ENCODE measurements at regions not wholly inside any gene's neighbourhood (a gene's known extent, or its start where the extent isn't known, plus 50 kb on each side); places are given as distances from the start of the nearest gene placed in this dataset.

DNA sequence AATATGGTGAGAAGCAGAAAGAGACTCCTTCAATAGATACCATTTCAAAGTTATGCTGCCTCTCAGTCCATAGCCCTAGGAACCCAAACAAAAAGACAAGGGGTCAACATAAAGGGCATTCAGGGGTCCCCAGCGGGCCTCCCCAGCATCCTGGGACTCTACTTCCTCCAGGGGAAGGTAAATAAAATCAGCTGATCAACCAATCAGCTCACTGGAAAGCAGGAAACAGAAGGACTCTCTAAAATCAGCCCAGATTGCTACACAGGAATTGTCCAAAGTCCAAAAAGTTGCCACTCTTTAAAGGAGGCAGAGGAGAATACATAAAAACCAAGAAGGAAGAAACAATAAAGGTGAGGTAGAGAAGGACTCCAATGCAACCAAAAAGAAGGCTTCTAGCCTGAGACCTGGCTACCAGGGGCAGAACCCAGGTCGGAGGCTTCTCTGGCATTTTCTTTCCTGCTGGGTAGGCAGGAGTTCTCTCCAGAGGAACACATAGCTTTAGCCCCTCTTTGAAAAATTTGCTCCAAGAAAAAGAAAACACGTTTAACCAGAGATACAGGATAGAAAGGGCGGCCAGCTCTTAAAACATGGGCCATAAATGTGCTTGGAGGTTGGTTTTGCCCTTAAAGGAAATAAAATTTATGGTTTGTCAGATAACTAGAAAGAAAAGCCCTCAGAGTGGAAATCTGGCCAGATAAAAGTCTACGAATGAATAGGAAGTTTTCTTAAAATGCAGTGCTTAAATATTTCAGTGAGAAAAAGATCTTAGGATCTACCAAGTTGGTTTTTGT is 404.6 kb downstream of the SOX9 start:
- TF ChIP-seq, protein P1, sequence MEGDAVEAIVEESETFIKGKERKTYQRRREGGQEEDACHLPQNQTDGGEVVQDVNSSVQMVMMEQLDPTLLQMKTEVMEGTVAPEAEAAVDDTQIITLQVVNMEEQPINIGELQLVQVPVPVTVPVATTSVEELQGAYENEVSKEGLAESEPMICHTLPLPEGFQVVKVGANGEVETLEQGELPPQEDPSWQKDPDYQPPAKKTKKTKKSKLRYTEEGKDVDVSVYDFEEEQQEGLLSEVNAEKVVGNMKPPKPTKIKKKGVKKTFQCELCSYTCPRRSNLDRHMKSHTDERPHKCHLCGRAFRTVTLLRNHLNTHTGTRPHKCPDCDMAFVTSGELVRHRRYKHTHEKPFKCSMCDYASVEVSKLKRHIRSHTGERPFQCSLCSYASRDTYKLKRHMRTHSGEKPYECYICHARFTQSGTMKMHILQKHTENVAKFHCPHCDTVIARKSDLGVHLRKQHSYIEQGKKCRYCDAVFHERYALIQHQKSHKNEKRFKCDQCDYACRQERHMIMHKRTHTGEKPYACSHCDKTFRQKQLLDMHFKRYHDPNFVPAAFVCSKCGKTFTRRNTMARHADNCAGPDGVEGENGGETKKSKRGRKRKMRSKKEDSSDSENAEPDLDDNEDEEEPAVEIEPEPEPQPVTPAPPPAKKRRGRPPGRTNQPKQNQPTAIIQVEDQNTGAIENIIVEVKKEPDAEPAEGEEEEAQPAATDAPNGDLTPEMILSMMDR (IDR thresholded peaks at IDR 0.05) = no peak
- TF ChIP-seq POLR2A (IDR thresholded peaks at IDR 0.05) = no peak

Data from vagina (tissue), 2 donors.